ENCODE measurements at regions not wholly inside any gene's neighbourhood (a gene's known extent, or its start where the extent isn't known, plus 50 kb on each side); places are given as distances from the start of the nearest gene placed in this dataset.

- Histone ChIP-seq H3K9me3 (ENCODE audit: control insufficient read depth, low read length) (no peaks in the 10 kb centered on the region), H3K9ac (no peak overlapping the region), H3K27ac (no peak overlapping the region), H3K79me2 (no peaks in the 10 kb centered on the region), H3K4me3 (ENCODE audit: low read depth, low read length) (no peak overlapping the region), H3K4me1 (no peaks in the 10 kb centered on the region), H3K4me2 (ENCODE audit: low read length) (no peak overlapping the region), H2AFZ (no peak overlapping the region), H3K27me3 (ENCODE audit: control insufficient read depth, insufficient read depth, low read length) (no peaks in the 10 kb centered on the region), H3K36me3 (ENCODE audit: control insufficient read depth, insufficient read depth, low read length) (no peaks in the 10 kb centered on the region)
- no peak for TF ChIP-seq CTCF (IDR thresholded peaks at IDR 0.05)
Observed at GRCh38 chr4:13087041-13087440, 397.1 kb downstream of the RAB28 start.

GRCh38 chr4:13084210-13084609 lies 399.9 kb downstream of the RAB28 start:
- Histone ChIP-seq H3K4me1 (no peaks in the 10 kb centered on the region), H3K27me3 (ENCODE audit: control insufficient read depth, insufficient read depth, low read length) (no peaks in the 10 kb centered on the region), H3K4me3 (ENCODE audit: low read depth, low read length) (no peak overlapping the region), H3K9ac (no peak overlapping the region), H3K79me2 (no peaks in the 10 kb centered on the region), H3K27ac (no peak overlapping the region), H3K4me2 (ENCODE audit: low read length) (no peak overlapping the region), H3K36me3 (ENCODE audit: control insufficient read depth, insufficient read depth, low read length) (no peaks in the 10 kb centered on the region), H3K9me3 (ENCODE audit: control insufficient read depth, low read length) (no peaks in the 10 kb centered on the region), H2AFZ (no peak overlapping the region)
- TF ChIP-seq CTCF (IDR thresholded peaks at IDR 0.05): no peak

GRCh38 chr4:13081830-13082229 lies 402.3 kb downstream of the RAB28 start:
- no peak overlapping the region for H2AFZ ChIP-seq
- TF ChIP-seq CTCF (IDR thresholded peaks at IDR 0.05): no peak
- no peaks in the 10 kb centered on the region for H3K27me3 ChIP-seq (ENCODE audit: control insufficient read depth, insufficient read depth, low read length)
- H3K9me3 ChIP-seq (ENCODE audit: control insufficient read depth, low read length): no peaks in the 10 kb centered on the region
- no peaks in the 10 kb centered on the region for H3K79me2 ChIP-seq
- H3K4me1 ChIP-seq: no peaks in the 10 kb centered on the region
- H3K9ac ChIP-seq: no peak overlapping the region
- no peak overlapping the region for H3K4me3 ChIP-seq (ENCODE audit: low read depth, low read length)
- H3K27ac ChIP-seq: no peak overlapping the region
- no peak overlapping the region for H3K4me2 ChIP-seq (ENCODE audit: low read length)
- no peaks in the 10 kb centered on the region for H3K36me3 ChIP-seq (ENCODE audit: control insufficient read depth, insufficient read depth, low read length)

GRCh38 chr4:13067077-13067476 lies 417.1 kb downstream of the RAB28 start:
- H3K4me3 ChIP-seq (ENCODE audit: low read depth, low read length): no peak overlapping the region
- TF ChIP-seq CTCF (IDR thresholded peaks at IDR 0.05): no peak

GRCh38 chr4:13059019-13059418 lies 425.1 kb downstream of the RAB28 start:
- H3K79me2 ChIP-seq: no peaks in the 10 kb centered on the region
- H3K27me3 ChIP-seq (ENCODE audit: control insufficient read depth, insufficient read depth, low read length): no peaks in the 10 kb centered on the region
- H2AFZ ChIP-seq: no peak overlapping the region
- no peaks in the 10 kb centered on the region for H3K4me1 ChIP-seq
- H3K4me2 ChIP-seq (ENCODE audit: low read length): no peak overlapping the region
- H3K4me3 ChIP-seq (ENCODE audit: low read depth, low read length): no peak overlapping the region
- H3K27ac ChIP-seq: no peak overlapping the region
- no peak overlapping the region for H3K9ac ChIP-seq
- H3K36me3 ChIP-seq (ENCODE audit: control insufficient read depth, insufficient read depth, low read length): no peaks in the 10 kb centered on the region
- no peaks in the 10 kb centered on the region for H3K9me3 ChIP-seq (ENCODE audit: control insufficient read depth, low read length)
- TF ChIP-seq CTCF (IDR thresholded peaks at IDR 0.05): no peak

More at GRCh38 chr4:13067077-13067476, 417.1 kb downstream of the RAB28 start:
- Histone ChIP-seq H3K4me1 (no peaks in the 10 kb centered on the region), H2AFZ (no peak overlapping the region), H3K27ac (no peak overlapping the region), H3K9me3 (ENCODE audit: control insufficient read depth, low read length) (no peaks in the 10 kb centered on the region), H3K79me2 (no peaks in the 10 kb centered on the region), H3K4me2 (ENCODE audit: low read length) (no peak overlapping the region), H3K36me3 (ENCODE audit: control insufficient read depth, insufficient read depth, low read length) (no peaks in the 10 kb centered on the region), H3K9ac (no peak overlapping the region), H3K27me3 (ENCODE audit: control insufficient read depth, insufficient read depth, low read length) (no peaks in the 10 kb centered on the region)
